Upper lobe of left lung (tissue), 4 donors: ENCODE measurements at regions not wholly inside any gene's neighbourhood (a gene's known extent, or its start where the extent isn't known, plus 50 kb on each side); places are given as distances from the start of the nearest gene placed in this dataset.

Experiments used
- CTCF ChIP-seq, 6 experiments: fragments of 450-650 bp in 4 of 6; fragments of 200-600 bp in 2 of 6; sonication (generic) in 2 of 6; IDR thresholded peaks; one replicate each; pipeline ENCODE4 v1.5.1; 2016 to 2019; ENCODE audit warnings: antibody characterized with exemption in 6 of 6
- EP300 ChIP-seq, 4 donors: sonication (generic); formaldehyde crosslinking; IDR thresholded peaks; one replicate each; pipeline ENCODE4 v1.5.1; 2017; ENCODE audit warnings: antibody characterized with exemption in 4 of 4, control low read depth in 2 of 4
- POLR2A ChIP-seq, 4 donors: fragments of 450-650 bp; IDR thresholded peaks; one replicate each; pipeline ENCODE4 v1.5.1; 2016 to 2017; ENCODE audit warnings: antibody characterized with exemption in 4 of 4, mild to moderate bottlenecking in 2 of 4
- POLR2AphosphoS5 ChIP-seq, 2 donors: sonication (generic); formaldehyde crosslinking; IDR thresholded peaks; one replicate each; pipeline ENCODE4 v1.5.1; 2017; ENCODE audit warnings: antibody characterized with exemption in 2 of 2

GRCh38 chr5:126069329-126069728, 353.9 kb upstream of the GRAMD2B start:
- TF ChIP-seq POLR2A (IDR thresholded peaks at IDR 0.05) (no peak), CTCF (IDR thresholded peaks at IDR 0.05) (no peak), EP300 (IDR thresholded peaks at IDR 0.05) (no peak), POLR2AphosphoS5 (IDR thresholded peaks at IDR 0.05) (no peak)
